WI38 (cell line): ENCODE measurements at regions not wholly inside any gene's neighbourhood (a gene's known extent, or its start where the extent isn't known, plus 50 kb on each side); places are given as distances from the start of the nearest gene placed in this dataset.
A peak's percentile ranks its signal among the peaks of the same experiment; 100 is the strongest.

Experiments used
- H3K4me3 ChIP-seq: 2 replicates; pipeline ENCODE4 v1.5.1; 2011; ENCODE audit warnings: low read depth, mild to moderate bottlenecking, control low read depth, low read length
- TF ChIP-seq, protein P1 (sequence below): IDR thresholded peaks from 2 replicates; pipeline ENCODE4 v1.5.1; 2012; ENCODE audit warnings: low read depth, mild to moderate bottlenecking, control low read depth, low read length

DNA sequence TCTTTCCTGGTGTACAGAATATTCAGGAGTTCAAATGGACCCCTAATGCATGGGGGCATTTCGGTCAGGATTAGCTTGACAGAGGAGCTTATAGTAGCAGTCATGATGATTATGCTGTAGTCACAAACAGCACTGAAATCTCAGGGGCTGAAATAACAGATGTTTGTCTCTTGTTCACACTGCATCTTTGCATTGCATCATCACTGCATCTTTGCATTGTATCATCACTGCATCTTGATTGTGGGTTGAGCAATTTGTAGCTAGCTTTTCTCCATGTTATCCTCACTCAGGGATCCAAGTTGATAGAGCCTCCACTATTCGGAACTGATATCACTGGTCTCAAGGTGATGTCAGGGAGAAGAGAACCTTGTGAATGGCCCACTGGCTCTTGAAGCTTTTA, 160.9 kb downstream of the GATB start:
- TF ChIP-seq, protein P1, sequence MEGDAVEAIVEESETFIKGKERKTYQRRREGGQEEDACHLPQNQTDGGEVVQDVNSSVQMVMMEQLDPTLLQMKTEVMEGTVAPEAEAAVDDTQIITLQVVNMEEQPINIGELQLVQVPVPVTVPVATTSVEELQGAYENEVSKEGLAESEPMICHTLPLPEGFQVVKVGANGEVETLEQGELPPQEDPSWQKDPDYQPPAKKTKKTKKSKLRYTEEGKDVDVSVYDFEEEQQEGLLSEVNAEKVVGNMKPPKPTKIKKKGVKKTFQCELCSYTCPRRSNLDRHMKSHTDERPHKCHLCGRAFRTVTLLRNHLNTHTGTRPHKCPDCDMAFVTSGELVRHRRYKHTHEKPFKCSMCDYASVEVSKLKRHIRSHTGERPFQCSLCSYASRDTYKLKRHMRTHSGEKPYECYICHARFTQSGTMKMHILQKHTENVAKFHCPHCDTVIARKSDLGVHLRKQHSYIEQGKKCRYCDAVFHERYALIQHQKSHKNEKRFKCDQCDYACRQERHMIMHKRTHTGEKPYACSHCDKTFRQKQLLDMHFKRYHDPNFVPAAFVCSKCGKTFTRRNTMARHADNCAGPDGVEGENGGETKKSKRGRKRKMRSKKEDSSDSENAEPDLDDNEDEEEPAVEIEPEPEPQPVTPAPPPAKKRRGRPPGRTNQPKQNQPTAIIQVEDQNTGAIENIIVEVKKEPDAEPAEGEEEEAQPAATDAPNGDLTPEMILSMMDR = no peak
- no peak overlapping the region for H3K4me3 ChIP-seq

DNA sequence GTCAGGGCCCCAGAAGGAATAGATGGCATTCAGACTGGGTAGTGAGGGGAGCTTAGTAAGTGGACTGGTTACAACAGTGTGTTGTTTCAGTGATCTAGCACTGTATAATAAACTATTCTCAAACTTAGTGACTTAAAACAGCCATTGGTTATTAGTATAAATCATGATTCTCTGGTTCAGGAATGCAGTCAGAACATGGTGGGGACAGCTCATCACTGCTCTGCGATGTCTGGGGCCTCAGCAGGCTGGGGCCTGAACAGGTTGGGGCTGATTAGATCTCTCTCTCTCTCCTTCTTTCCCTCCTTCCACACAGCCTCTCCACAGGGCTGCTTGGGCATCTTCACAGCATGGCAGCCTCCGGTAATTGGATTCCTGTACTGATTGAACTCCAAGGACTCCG, 160.4 kb downstream of the GATB start:
- TF ChIP-seq, protein P1 = no peak
- H3K4me3 ChIP-seq = no peak overlapping the region

DNA sequence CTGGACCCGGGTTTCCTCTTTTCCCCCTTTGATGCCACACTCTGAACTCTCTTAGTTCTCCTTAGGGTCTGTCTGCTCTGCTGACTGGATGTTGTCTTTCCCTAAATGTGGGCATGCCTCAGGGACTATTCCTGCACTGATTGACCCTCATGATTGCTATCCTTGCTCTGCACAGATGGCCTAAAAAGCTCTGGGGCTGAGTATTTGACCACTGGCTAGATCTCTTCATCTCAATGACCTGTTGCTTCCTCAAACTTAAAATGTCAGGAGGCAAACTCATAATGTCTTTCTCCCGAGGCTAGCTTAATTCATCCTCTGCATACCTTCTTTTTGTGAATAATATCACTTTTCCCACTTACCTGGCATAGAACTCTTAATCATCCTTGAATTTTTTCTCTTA, 157.4 kb downstream of the GATB start:
- no peak overlapping the region for H3K4me3 ChIP-seq
- TF ChIP-seq, protein P1 = no peak

DNA sequence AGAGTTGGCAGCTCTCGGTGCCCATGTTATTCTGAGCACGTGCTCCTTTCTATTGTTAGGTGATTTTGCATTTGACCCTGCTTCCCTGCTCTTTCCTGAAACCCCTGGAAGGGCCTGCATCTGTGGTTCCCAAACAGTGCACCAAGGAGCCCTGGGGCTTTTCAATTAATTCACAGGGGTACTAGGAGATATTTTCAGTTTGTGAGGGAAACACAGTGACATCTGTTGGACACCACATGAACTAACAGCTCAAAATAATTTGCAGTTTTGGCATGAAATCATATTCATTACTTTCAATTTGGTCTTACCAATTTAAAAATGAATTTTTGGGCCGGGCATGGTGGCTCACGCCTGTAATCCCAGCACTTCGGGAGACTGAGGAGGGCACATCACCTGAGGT, 156.6 kb downstream of the GATB start:
- no peak overlapping the region for H3K4me3 ChIP-seq
- TF ChIP-seq, protein P1 = 0 out of 2 replicates have a peak, but pooled peaks have one; percentile 21

DNA sequence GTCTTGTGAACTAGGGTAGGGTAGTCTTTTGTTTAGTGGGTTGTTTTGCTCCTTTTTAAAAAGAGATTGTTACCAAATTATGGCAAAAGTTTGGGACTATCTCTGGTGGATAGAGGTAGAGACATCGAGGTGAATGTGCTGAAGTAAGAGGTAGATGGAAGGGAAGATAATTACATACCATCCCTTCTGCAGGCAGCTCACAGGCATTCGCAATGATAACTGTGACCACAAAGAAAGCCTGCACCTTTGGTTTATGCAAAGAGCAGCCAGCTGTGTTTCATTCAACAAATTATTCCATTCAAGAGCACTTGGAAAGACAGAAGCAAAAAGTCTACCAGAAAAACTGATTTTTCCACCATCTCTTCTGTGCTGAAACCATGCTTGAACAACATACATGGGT, 155.6 kb downstream of the GATB start:
- H3K4me3 ChIP-seq = no peak overlapping the region
- TF ChIP-seq, protein P1 = no peak

DNA sequence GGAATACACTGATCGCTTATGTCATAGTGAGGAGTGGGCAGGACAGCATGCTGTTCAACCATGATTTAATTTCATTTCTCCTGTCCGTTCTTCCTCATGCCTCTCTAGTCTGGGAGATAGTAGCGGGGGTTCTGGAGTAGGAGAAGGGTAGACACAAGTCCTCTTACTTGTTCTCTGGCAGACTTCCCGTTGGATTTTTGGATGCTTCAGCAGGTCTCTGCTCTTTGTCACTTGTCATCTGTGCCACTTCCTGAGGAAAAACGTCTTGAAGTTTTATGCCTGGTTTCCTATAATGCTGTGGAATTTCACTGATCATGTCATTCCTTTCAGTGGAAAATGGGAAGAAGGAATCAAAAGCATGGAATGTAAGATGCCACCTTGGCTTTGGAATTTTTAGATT, 154.7 kb downstream of the GATB start:
- H3K4me3 ChIP-seq = no peak overlapping the region
- TF ChIP-seq, protein P1 = no peak

DNA sequence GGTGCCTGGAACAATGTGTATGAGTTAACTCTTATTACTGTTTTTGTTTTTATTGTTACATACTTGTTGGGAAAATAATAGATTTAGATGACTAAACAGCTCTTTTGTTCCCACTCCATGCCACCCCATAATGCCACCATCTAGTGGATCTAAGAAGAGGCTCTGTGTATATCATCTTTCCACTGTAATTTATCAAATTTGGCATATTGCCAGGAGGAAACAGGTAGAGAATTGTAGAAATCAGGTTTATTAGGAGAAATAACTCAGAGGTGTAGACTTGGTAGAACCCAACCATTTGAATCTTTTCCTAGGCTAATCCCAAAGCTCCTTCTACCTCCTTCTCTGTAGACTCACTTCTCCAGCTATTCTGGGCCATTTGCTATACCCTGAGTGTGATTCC, 150.6 kb downstream of the GATB start:
- TF ChIP-seq, protein P1 = no peak

More for the DNA sequence above, 150.6 kb downstream of the GATB start:
- H3K4me3 ChIP-seq = no peak overlapping the region
